ENCODE measurements at regions not wholly inside any gene's neighbourhood (a gene's known extent, or its start where the extent isn't known, plus 50 kb on each side); places are given as distances from the start of the nearest gene placed in this dataset.
A peak's percentile ranks its signal among the peaks of the same experiment; 100 is the strongest.

GRCh38 chr18:24677011-24677410 lies 216.6 kb downstream of the HRH4 start:
- DNase-seq, result no peak

DNA sequence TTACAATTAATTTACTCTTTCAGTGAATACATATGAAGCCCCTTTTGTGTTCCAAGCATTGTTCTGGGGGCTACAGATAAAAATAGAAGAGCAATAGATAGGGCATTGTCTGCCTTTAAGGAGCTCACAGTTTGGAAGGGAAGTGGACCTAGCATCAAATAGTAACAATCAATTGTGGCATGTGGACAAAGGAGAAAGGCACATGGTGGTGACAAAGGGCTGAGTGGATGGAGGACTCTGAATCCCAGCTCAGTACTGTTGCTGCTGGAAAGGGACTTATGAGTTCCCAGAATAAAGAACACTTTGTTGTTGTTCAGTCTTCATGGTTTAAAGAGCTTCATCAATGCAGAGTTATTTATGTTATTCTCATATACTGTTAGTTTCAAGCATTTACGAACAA lies 217.7 kb downstream of the HRH4 start:
- DNase-seq, result peak; percentile 32 to 69

DNA sequence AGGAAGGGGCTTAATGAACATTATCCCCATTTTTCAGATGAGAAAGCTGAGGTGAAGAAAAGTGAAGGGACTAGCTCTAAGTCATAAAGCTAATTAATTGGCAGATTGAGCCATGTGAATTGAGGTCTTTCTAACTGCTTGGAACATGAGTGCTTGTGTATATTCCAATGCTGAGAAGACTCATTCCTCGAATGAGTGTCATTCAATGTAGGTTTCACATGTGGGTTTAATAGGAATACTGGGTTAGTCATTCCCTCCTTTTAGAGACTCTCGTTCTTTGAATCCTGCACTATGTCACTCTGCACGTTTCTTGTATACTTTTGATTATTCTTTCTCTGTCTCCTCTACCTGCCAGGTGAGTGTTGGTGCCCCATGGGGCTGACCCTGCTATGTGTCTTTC lies 218.2 kb downstream of the HRH4 start:
- no peak for DNase-seq

GRCh38 chr18:24679062-24679461 lies 218.6 kb downstream of the HRH4 start:
- no peak for DNase-seq

DNA sequence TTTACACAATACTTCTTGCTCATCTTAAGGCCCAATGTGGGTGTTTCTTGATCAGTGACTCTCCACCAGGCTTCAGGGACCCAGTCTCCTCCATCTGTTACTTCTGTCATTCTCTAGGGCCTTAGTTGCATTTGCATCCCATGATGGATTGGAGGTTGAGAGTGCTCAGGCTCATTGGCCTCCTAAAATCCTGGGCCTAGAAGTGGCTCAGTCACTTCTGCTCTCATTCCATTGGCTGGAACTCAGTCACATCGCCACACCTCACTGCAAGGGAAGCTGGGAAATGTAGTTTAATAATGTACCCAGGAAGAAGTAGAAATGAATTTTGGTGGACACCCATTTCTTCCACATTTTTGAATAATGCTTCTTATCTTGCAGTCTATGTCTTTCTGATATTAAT lies 223.5 kb downstream of the HRH4 start:
- no peak for DNase-seq

- no peak for DNase-seq
Observed at GRCh38 chr18:24685254-24685959, 225.0 kb downstream of the HRH4 start.

- DNase-seq, result no peak
Observed at GRCh38 chr18:24695168-24695567, 234.7 kb downstream of the HRH4 start.

GRCh38 chr18:24702001-24702515 lies 241.6 kb downstream of the HRH4 start:
- DNase-seq, result no peak

- DNase-seq, result no peak
Observed at GRCh38 chr18:24703316-24703715, 242.9 kb downstream of the HRH4 start.

- DNase-seq, result no peak
Observed at GRCh38 chr18:24704946-24705630, 244.7 kb downstream of the HRH4 start.

DNA sequence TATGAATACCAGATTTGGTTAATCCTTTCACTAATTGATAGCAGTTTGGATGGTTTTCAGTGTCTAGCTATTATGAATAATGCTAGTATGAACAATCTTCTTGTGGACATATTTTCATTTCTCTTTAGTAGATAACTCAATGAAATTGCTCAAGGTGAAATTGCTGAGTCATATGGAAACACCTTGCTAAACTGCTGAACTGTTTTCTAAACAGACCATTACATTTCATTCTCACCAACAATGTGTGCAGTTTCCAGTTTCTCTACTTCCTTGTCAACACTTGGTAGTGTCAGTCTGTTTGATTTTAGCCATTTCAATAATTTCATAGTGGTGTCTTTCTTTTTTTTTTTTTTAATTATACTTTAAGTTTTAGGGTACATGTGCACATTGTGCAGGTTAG lies 250.0 kb downstream of the HRH4 start:
- DNase-seq, result no peak

DNA sequence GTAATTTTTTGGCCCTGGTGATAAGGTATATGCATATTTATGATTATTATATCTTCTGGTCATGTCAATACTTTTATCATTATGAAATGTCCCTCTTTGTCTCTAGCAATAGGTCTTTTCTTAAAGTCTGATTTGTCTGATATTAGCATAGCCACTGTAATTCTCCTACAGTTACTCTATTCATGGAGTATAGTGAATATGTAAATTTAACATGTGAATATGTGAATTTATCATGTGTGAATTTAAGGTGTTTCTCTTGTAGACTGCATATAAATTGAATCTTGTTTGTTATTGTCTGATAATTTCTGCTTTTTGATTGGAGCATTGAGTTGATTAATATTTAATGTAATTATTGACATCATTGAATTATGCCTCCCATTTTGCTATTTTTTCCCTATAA lies 259.4 kb downstream of the HRH4 start:
- DNase-seq, result no peak

- no peak for DNase-seq
Observed at GRCh38 chr18:24721388-24721787, 261.0 kb downstream of the HRH4 start.

- DNase-seq, result no peak
Observed at GRCh38 chr18:24725644-24726415, 265.4 kb downstream of the HRH4 start.

DNA sequence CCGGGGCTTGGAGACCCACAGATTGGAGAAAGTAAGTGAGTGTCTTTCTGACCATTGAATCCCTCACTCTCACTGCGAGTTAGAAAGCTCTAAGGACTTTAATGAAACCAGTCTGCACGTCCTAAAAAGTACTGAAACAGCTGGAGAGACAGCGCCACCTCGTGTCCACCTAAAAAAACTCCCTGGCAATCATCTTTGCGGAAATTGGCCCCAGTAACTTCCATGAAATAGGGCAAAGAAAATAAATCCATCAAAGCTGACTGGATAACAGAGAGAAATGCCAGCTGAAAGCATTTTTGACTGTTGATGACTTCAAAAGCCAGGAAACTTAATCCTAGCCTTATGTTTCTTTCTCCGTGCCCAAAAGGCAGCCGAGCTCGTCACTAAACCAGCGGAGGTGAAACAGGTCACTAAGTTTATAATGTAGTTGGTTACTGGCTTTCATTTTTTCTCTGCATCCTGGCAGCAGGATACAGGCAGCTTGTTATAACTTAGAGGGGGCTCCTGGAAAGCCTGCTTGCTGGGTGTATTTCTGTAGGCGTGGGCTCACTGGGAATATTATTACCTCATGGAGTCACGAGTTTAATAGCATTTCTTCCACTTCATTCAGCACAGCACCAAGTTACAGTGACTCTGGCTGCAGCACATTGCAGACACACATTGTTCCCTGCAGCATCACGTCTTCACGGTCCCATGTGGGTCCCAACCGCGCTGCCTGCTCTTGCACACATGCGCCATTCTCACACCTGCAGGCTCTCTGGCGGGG lies 266.5 kb downstream of the HRH4 start:
- peak; percentile 51 to 72 for DNase-seq

- DNase-seq, result no peak
Observed at GRCh38 chr18:24727685-24728084, 267.2 kb downstream of the HRH4 start.

GRCh38 chr18:24731158-24731557 lies 270.7 kb downstream of the HRH4 start:
- DNase-seq, result no peak

GRCh38 chr18:24731981-24732380 lies 271.5 kb downstream of the HRH4 start:
- no peak for DNase-seq

DNA sequence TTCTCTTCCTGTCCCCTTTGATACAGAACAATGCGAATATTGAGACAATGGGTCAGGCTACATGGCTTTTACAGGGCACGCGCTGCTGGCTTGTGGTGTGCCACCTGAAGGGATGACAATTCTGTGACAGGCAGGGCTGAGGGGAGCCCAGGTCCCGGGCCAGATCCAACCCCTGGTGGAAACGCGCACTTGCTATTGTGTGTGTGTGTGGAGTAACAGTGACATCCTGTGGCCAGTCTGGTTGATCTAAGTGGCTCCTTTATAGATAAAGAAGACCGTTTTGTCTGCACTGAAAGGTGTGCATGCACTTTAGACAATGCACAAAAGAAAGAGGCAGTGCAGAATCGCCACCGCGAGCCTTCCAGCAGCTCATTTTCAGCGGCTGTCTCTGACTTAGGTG lies 273.6 kb downstream of the HRH4 start:
- DNase-seq, result peak; percentile 5 to 7

- DNase-seq, result no peak
Observed at GRCh38 chr18:24735624-24736231, 275.3 kb downstream of the HRH4 start.

DNA sequence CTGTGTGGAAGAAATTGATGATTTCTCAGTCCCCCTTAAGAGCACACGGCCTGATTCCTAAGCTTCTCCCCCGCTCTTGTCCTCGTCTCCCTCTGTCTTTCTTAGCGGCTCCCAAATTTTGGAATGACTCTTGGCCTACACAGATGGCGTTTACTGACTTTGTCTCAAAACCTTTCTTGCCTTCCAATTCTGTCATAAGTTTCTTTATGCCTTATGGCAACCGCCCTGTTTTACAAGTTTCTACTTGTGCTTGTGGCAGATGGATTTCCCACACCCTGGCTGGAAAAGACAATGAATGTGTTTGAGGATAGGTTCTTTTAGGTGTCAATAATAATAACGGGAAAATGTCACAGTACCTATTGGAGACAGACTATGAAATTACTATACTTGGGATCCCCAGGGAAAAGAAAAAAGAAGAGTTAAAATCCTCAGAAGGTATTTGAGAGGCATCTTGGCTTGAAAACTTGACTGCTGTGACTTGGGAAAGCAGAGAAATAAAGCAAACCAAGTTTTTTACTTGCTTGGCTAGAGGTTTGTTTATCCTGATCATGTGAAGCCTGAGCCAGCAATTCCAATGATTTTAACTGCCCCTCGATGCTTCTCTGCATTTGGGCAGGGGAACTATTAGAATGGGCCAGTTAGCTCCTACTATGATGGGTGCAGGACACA lies 276.4 kb downstream of the HRH4 start:
- DNase-seq, result no peak

DNA sequence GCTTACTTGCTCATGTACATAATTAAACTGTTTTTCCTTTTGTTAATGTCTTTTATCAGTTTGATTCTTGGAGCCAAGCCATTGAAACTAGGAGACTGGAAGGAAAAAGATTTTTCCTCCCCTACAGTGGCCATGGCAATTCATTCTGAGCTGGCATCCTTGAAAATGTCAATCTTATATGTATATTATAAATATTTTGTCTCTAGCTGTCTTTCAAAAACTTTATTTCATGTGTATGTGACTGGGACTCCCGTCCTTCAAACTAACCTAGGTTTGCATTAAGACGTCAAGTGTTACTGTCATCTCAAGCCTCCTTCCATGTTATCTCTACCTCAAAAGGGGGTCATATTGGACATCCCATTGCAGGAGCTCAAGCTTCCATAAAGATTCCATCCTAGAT lies 280.4 kb downstream of the HRH4 start:
- no peak for DNase-seq
